Endodermal cell (in vitro differentiated cells): ENCODE measurements at regions not wholly inside any gene's neighbourhood (a gene's known extent, or its start where the extent isn't known, plus 50 kb on each side); places are given as distances from the start of the nearest gene placed in this dataset.
"Not testable (repeated sequence)": the region's sequence is repeated elsewhere in the genome, so short reads cannot be mapped to it uniquely, and the experiment has no call there.

ENCODE experiments used
- DNase-seq: peaks from one replicate; pipeline ENCODE4 v3.0.0-alpha.2; 2017
- H3K27ac ChIP-seq: 2 replicates; pipeline ENCODE4 v1.5.1; 2013; ENCODE audit warnings: mild to moderate bottlenecking, low read depth, low read length, moderate library complexity
- H3K27me3 ChIP-seq: 2 replicates; pipeline ENCODE4 v1.6.1; 2013; ENCODE audit warnings: mild to moderate bottlenecking, low read length, moderate library complexity; ENCODE audit not compliant: insufficient read depth, control insufficient read depth, poor library complexity, severe bottlenecking
- H3K36me3 ChIP-seq: 2 replicates; pipeline ENCODE4 v1.7.0; 2013; ENCODE audit warnings: mild to moderate bottlenecking, low read length, moderate library complexity; ENCODE audit not compliant: control insufficient read depth, insufficient read depth
- H3K4me1 ChIP-seq: one replicate; pipeline ENCODE4 v1.7.0; 2013; ENCODE audit warnings: low read length; ENCODE audit not compliant: control insufficient read depth, insufficient read depth
- H3K4me3 ChIP-seq: 2 replicates; pipeline ENCODE4 v1.5.1; 2013; ENCODE audit warnings: mild to moderate bottlenecking, low read length, moderate library complexity
- H3K9ac ChIP-seq: 2 replicates; pipeline ENCODE4 v1.6.1; 2013; ENCODE audit warnings: mild to moderate bottlenecking, low read length, moderate library complexity; ENCODE audit not compliant: poor library complexity, severe bottlenecking; ENCODE audit errors: extremely low read depth
- H3K9me3 ChIP-seq: 2 replicates; pipeline ENCODE4 v1.6.1; 2013; ENCODE audit warnings: mild to moderate bottlenecking, low read length, moderate library complexity; ENCODE audit not compliant: control insufficient read depth
- H3K27ac Mint-ChIP-seq: 2 replicates; pipeline ENCODE4 v1.8.0; 2020; ENCODE audit warnings: mixed read lengths
- H3K27me3 Mint-ChIP-seq: 2 replicates; pipeline ENCODE4 v1.8.0; 2021; ENCODE audit warnings: mild to moderate bottlenecking, mixed read lengths; ENCODE audit not compliant: insufficient read depth
- H3K36me3 Mint-ChIP-seq: 2 replicates; pipeline ENCODE4 v1.8.0; 2020; ENCODE audit warnings: low read depth, mixed read lengths
- H3K4me1 Mint-ChIP-seq: 2 replicates; pipeline ENCODE4 v1.8.0; 2020; ENCODE audit warnings: mixed read lengths
- H3K4me3 Mint-ChIP-seq: 2 replicates; pipeline ENCODE4 v1.8.0; 2020; ENCODE audit warnings: mild to moderate bottlenecking, moderate library complexity, mixed read lengths
- H3K9me3 Mint-ChIP-seq: 2 replicates; pipeline ENCODE4 v1.8.0; 2020; ENCODE audit warnings: mild to moderate bottlenecking, mixed read lengths
- CTCF ChIP-seq: fragments of 200-600 bp; sonication (generic); conservative IDR thresholded peaks from 2 replicates; pipeline ENCODE4 v1.5.0; 2021; ENCODE audit warnings: antibody characterized with exemption, mild to moderate bottlenecking
- WGBS, 2 experiments: methylation state at CpG; one replicate each; pipeline versions ENCODE4 v1.1.5 to v1.1.7; 2013; ENCODE audit warnings: missing lambda C conversion rate in 2 of 2, mixed read lengths in 1 of 2; ENCODE audit not compliant: insufficient coverage in 1 of 2, insufficient read length in 1 of 2; 5-methylcytosine and 5-hydroxymethylcytosine counted together

DNA sequence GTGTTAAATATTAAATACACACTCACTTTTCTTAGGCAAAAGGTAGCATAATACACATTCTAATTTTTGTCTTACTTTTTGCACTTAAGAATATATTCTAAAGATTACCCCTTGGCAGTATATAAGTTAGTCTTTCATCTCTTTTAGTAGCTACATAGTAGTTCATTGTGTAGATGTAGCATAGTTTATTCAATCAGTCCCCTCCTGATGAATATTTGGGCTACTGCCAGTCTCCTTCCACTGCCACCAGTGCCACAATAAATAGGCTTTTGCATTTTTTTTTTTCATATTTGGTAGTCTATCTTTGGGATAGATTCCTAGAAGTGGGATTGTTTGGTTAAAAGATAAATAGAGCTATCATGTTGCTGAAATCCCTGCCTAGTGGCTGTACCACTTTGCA, 388.8 kb upstream of the RUNX1 start:
- DNase-seq: no peak
- Histone ChIP-seq H3K4me3 (no peak overlapping the region), H3K27ac (no peak overlapping the region), H3K9ac (no peak overlapping the region), H3K27me3 (no peaks in the 10 kb centered on the region), H3K4me1 (peaks cover 2% of the 10 kb centered on the region), H3K36me3 (no peaks in the 10 kb centered on the region), H3K9me3 (peaks cover 21% of the 10 kb centered on the region)
- H3K4me3 Mint-ChIP-seq: no peak overlapping the region
- H3K9me3 Mint-ChIP-seq: peaks cover 26% of the 10 kb centered on the region
- peaks cover 13% of the 10 kb centered on the region for H3K4me1 Mint-ChIP-seq
- TF ChIP-seq CTCF: no peak
- no peaks in the 10 kb centered on the region for H3K36me3 Mint-ChIP-seq
- H3K27me3 Mint-ChIP-seq: peaks cover 5% of the 10 kb centered on the region
- no peak overlapping the region for H3K27ac Mint-ChIP-seq

DNA sequence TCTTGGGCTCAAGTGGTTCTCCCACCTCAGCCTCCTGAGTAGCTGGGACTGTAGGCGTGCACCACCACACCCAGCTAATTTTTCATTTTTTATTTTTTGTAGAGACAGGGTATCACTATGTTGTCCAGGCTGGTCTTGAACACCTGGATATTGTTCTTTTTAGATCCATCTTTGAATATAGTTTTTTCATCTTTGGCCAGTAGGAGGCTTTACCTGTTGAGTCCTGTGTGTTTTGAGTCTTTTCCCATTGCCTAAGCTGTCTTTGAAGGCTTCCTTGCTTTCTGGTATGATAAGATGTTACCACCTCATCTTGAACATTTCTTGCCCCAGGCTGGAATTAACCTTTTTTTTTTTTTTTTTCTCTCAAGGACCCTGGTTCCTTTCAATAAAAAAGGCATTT, 387.8 kb upstream of the RUNX1 start:
- no peaks in the 10 kb centered on the region for H3K36me3 ChIP-seq
- H3K36me3 Mint-ChIP-seq: peaks cover 6% of the 10 kb centered on the region
- H3K4me1 ChIP-seq: peaks cover 2% of the 10 kb centered on the region
- no peak for DNase-seq
- no peak overlapping the region for H3K4me3 ChIP-seq
- no peak overlapping the region for H3K9ac ChIP-seq
- peaks cover 32% of the 10 kb centered on the region for H3K9me3 ChIP-seq
- WGBS, 2 experiments: 100% methylated on average over 1 of the region's 1 CpG; no CpG with 5 or more reads in 1 of the 2 experiments
- peaks cover 2% of the 10 kb centered on the region for H3K27me3 Mint-ChIP-seq
- no peak overlapping the region for H3K4me3 Mint-ChIP-seq
- peaks cover 35% of the 10 kb centered on the region for H3K9me3 Mint-ChIP-seq
- peak; percentile 66 for TF ChIP-seq CTCF
- H3K27ac Mint-ChIP-seq: no peak overlapping the region
- H3K27ac ChIP-seq: no peak overlapping the region
- peaks cover 13% of the 10 kb centered on the region for H3K4me1 Mint-ChIP-seq
- H3K27me3 ChIP-seq: no peaks in the 10 kb centered on the region

GRCh38 chr21:35432601-35433000, 383.5 kb upstream of the RUNX1 start:
- not testable (repeated sequence) for H3K27ac Mint-ChIP-seq, H3K36me3 Mint-ChIP-seq

GRCh38 chr21:35430260-35430659, 381.2 kb upstream of the RUNX1 start:
- 87 to 94% methylated on average over 2 to 3 of the region's 3 CpGs for WGBS, 2 experiments
- no peaks in the 10 kb centered on the region for H3K36me3 ChIP-seq
- no peak overlapping the region for H3K27ac Mint-ChIP-seq
- peaks cover 5% of the 10 kb centered on the region for H3K27me3 ChIP-seq
- H3K9me3 Mint-ChIP-seq: peaks cover 42% of the 10 kb centered on the region
- no peak overlapping the region for H3K9ac ChIP-seq
- H3K4me1 Mint-ChIP-seq: peaks cover 18% of the 10 kb centered on the region
- H3K4me3 ChIP-seq: no peak overlapping the region
- DNase-seq: no peak
- H3K27ac ChIP-seq: no peak overlapping the region
- H3K27me3 Mint-ChIP-seq: peaks cover 41% of the 10 kb centered on the region
- peaks cover 38% of the 10 kb centered on the region for H3K9me3 ChIP-seq
- TF ChIP-seq CTCF: no peak
- no peaks in the 10 kb centered on the region for H3K4me1 ChIP-seq
- H3K4me3 Mint-ChIP-seq: no peak overlapping the region
- peaks cover 8% of the 10 kb centered on the region for H3K36me3 Mint-ChIP-seq

More at GRCh38 chr21:35432601-35433000, 383.5 kb upstream of the RUNX1 start:
- H3K4me1 ChIP-seq, DNase-seq, H3K27me3 ChIP-seq, H3K36me3 ChIP-seq, H3K4me1 Mint-ChIP-seq, H3K4me3 ChIP-seq, H3K9ac ChIP-seq, H3K27ac ChIP-seq, H3K4me3 Mint-ChIP-seq: not testable (repeated sequence)
- Mint-ChIP-seq H3K9me3 (peaks cover 46% of the 10 kb centered on the region), H3K27me3 (peaks cover 29% of the 10 kb centered on the region)
- WGBS, 2 experiments: 74 to 94% methylated on average over 3 to 5 of the region's 5 CpGs
- H3K9me3 ChIP-seq: peaks cover 40% of the 10 kb centered on the region
